Fibroblast of gingiva (primary cell): ENCODE measurements at regions not wholly inside any gene's neighbourhood (a gene's known extent, or its start where the extent isn't known, plus 50 kb on each side); places are given as distances from the start of the nearest gene placed in this dataset.
A peak's percentile ranks its signal among the peaks of the same experiment; 100 is the strongest.

Experiments
- DNase-seq: peaks from one replicate; pipeline ENCODE4 v3.0.0-alpha.2; 2011; ENCODE audit warnings: low read depth

- DNase-seq, result no peak
Observed at GRCh38 chr1:63122079-63122478, 200.3 kb upstream of the FOXD3 start.

DNA sequence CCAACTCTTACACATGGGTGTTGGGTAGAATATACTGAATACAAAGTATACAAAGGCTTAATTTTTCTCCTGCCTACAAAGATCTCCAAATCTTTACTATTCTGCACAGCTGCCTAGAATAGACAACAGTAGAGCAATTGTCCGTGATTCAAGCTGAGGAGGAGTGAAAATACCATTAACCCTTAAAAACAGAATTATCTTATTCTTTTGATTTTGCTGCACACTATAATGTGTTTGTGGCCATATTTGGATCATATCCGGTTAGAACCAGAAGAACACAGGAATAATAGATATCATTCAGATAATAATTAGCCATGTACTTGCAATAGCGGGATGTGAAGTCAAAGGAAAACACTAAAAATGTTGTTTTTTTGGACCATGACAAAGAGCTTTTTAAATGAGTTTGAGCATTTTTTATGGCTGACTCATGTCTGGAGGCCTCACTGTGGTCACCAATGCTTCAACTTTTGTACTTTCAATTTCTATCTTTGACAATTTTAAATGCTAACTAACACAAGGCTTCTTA is 197.6 kb upstream of the FOXD3 start:
- peak; percentile 70 for DNase-seq

- DNase-seq, result no peak
Observed at GRCh38 chr1:63126104-63126503, 196.3 kb upstream of the FOXD3 start.

GRCh38 chr1:63127376-63127775 is 195.0 kb upstream of the FOXD3 start:
- DNase-seq, result no peak

- no peak for DNase-seq
Observed at GRCh38 chr1:63128556-63128955, 193.8 kb upstream of the FOXD3 start.

DNA sequence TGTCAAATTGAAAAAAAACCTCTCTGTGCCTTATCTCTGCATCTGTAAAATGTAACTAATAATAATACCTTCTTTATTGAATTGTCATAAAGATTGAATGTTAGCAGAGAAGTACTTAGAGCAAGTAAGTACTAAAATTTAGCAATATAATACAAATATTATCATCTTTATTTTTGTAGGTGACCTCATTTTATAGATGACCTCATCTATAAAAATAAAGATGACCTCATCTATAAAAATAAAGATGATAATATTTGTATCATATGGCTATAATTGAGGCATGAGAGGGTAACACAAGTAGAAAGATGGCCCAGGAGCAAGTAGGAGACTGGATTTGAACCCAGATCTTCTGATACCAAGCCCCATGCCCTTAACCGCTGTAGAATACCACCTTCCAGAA is 193.2 kb upstream of the FOXD3 start:
- no peak for DNase-seq

- DNase-seq, result no peak
Observed at GRCh38 chr1:63129855-63130254, 192.5 kb upstream of the FOXD3 start.

GRCh38 chr1:63134501-63135173 is 187.7 kb upstream of the FOXD3 start:
- no peak for DNase-seq

GRCh38 chr1:63135174-63135512 is 187.2 kb upstream of the FOXD3 start:
- no peak for DNase-seq

GRCh38 chr1:63135801-63136200 is 186.6 kb upstream of the FOXD3 start:
- DNase-seq, result no peak

GRCh38 chr1:63142001-63142400 is 180.4 kb upstream of the FOXD3 start:
- no peak for DNase-seq

DNA sequence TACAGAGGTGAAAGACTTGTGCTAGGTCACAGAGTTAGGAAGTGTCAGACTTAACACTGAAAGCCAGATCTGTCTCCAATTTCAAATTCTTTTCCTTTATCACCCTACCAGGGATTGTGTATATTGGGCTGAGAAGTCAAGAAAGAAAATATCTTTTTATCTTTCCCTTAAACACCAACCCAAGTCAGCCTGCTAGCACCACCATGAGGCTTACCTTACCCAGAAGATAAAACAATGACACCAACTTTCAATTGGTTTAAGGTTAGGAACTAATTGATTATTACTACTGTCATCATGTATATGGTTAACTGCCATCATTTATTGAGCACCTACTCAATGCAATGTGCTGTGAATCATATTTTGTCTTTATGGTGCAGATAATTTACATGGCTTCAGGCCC is 178.9 kb upstream of the FOXD3 start:
- DNase-seq, result no peak

DNA sequence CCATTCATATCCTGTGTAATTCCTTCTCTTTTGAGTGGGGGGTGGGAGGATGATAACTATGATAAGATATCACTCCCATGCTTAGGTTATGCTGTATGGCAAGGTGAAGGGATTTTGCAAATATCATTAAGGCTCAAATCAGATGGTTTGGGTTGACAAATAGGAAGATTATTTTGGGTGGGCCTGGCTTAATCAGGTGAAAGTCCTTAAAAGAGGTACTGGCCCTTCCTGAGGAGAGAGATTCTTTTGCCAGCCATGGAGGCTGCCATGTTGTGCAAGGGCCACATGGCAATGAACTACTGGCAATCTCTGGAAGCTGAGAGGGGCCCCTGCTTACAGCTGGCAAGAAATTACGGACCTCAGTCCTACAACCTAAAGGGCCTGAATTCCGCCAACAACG is 174.6 kb upstream of the FOXD3 start:
- no peak for DNase-seq

DNA sequence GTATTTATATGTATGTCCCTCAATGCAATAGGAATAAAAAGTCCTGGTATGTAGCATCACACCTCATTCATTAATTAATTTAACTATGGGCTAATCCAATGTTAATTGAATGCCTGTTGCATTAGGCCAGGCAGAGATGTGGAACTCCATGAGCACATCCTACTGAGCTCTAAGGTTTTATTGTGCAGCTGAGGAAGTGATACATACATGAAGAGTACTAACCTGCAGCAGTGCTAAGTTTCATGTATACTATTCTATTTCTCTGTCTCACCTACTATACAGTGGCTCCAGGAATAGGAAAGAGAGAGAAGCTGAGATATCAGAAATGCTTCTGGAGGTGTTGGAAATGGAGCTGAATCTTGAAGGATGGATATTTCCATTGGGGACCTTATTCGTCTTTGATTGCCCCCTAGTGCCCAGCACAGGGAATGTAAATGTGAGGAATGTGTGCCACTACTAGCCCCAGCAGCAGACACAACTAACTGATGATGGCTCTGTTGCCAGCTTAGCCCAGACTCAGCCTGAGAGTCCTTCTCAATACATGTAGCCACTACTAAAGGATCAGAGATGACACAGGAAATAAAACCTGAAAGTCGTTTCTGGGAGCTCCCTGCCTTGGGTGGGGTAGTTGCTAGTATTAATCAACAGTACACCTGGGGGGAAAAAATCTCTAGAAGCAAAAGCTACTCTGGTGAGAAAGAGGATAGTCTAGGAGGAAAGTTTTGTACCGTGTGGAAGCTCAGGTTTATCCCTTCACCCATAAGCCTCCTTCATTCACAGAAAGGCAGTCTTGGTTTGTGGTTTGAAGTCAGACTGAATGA is 173.3 kb upstream of the FOXD3 start:
- peak; percentile 38 for DNase-seq

DNA sequence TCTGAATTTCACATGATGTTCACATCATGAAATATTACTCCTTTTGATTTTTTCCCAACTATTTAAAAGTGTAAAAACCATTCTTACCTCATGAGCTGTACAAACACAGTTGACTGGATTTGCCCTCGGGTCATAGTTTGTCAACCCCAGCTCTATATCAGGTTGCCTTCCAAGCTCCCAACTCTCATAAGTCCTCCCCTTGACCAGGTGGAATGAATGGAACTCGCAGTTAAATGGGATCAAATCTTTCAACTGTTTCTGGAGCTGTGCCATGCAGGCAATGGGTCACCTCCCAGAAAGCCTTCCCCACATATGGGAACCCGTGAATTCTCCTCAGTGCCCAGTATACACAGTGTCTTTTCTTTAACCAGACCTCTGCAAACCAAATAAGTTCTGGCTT is 169.8 kb upstream of the FOXD3 start:
- no peak for DNase-seq

DNA sequence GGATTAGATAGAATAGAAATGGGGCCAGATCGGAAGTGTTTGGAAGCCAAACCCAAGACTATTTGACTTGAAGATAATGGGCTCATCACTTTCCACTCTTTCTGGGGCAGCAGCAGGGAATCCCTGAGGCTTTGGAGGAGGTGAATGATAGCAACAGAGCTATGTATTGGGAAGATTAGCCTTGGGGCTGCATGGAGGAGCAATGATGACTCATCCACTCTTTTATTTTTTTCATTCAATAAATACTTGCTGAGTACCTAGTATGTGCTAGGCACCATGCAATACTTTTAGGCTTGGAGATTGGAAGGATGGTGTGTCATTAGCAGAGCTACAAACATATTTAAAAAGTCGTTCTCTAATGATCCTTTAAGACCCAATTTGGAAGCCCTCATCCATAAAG is 166.9 kb upstream of the FOXD3 start:
- no peak for DNase-seq

- DNase-seq, result no peak
Observed at GRCh38 chr1:63157085-63157484, 165.3 kb upstream of the FOXD3 start.

GRCh38 chr1:63169057-63169456 is 153.3 kb upstream of the FOXD3 start:
- DNase-seq, result no peak

DNA sequence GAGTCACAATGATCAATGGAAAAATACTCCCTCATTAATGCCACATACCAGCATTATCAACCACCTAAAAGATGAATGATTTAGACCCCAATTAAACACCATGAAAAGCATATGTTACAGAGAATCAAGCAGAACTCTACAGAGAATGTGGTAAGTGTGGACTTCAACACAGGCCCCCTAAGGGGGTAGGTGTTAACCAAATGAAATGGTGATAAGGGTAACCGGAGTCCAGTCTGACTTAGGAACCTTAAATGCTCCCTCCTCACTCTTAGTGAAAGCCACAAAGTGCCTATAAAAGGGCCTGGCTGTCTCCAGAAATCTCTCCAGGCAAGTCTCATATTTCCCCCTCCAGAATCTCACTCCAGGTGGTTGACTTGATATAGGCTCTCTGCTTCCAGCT is 149.2 kb upstream of the FOXD3 start:
- DNase-seq, result no peak

- no peak for DNase-seq
Observed at GRCh38 chr1:63189677-63190076, 132.7 kb upstream of the FOXD3 start.

GRCh38 chr1:63190171-63190570 is 132.2 kb upstream of the FOXD3 start:
- no peak for DNase-seq

DNA sequence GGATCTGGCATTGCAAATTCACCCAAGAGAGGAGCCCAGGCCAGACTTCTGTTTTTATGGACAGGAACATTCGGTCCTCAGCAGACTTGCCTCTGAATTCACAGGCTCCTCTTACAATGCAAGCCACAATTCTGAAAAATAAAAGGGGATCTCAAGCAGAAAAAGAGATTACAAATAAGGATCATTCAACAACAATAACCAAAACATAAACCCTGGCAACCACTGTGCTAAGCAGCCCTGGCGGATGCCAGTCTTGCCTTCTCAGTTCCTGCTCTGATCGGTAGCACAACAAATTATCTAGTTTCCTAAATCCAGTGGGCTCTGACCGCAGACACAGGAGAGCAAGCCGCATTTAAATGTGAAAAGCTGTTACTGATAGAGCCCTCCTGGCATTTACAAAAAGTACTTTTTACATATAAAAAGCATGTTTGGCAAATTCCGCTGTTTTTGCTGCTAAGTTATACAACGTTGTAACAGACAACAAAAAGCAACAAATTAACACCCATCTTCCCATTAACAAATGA is 123.4 kb upstream of the FOXD3 start:
- DNase-seq, result no peak

- no peak for DNase-seq
Observed at GRCh38 chr1:63199706-63200335, 122.5 kb upstream of the FOXD3 start.
